WTC11 (cell line): ENCODE measurements at regions not wholly inside any gene's neighbourhood (a gene's known extent, or its start where the extent isn't known, plus 50 kb on each side); places are given as distances from the start of the nearest gene placed in this dataset.

ENCODE experiments used
- CTCF ChIP-seq: fragments of 200-600 bp; IDR thresholded peaks from 2 replicates; pipeline ENCODE4 v1.8.0; 2022; ENCODE audit warnings: antibody characterized with exemption
- HMGA2 ChIP-seq: fragments of 250-450 bp; sonication (Bioruptor Pico); IDR thresholded peaks from 2 replicates; pipeline ENCODE4 v1.4.0; 2021; ENCODE audit warnings: mild to moderate bottlenecking, moderate library complexity

- no peak for TF ChIP-seq HMGA2 (CRISPR knock-in tag)
- no peak for TF ChIP-seq CTCF
These were observed 212.2 kb upstream of the LRRN1 start for GRCh38 chr3:3586843-3587646.
